Gastroesophageal sphincter (tissue), 3 donors: ENCODE measurements at regions not wholly inside any gene's neighbourhood (a gene's known extent, or its start where the extent isn't known, plus 50 kb on each side); places are given as distances from the start of the nearest gene placed in this dataset.
"Not testable (repeated sequence)": the region's sequence is repeated elsewhere in the genome, so short reads cannot be mapped to it uniquely, and the experiment has no call there.

Source experiments
- CTCF ChIP-seq, 4 experiments: fragments of 200-600 bp in 2 of 4; fragments of 450-650 bp in 2 of 4; sonication (generic) in 1 of 4; IDR thresholded peaks; one replicate each; pipeline ENCODE4 v1.5.1; 2017 to 2019; ENCODE audit warnings: antibody characterized with exemption in 4 of 4, mild to moderate bottlenecking in 2 of 4, moderate library complexity in 2 of 4
- EP300 ChIP-seq: sonication (generic); formaldehyde crosslinking; IDR thresholded peaks from one replicate; pipeline ENCODE4 v1.6.1; 2017; ENCODE audit warnings: antibody characterized with exemption, mild to moderate bottlenecking
- POLR2A ChIP-seq, 2 donors: fragments of 450-650 bp; IDR thresholded peaks; one replicate each; pipeline ENCODE4 v1.6.1; 2017; ENCODE audit warnings: antibody characterized with exemption in 2 of 2, mild to moderate bottlenecking in 2 of 2, moderate library complexity in 1 of 2
- POLR2AphosphoS5 ChIP-seq: sonication (generic); formaldehyde crosslinking; IDR thresholded peaks from one replicate; pipeline ENCODE4 v1.6.1; 2017; ENCODE audit warnings: antibody characterized with exemption

DNA sequence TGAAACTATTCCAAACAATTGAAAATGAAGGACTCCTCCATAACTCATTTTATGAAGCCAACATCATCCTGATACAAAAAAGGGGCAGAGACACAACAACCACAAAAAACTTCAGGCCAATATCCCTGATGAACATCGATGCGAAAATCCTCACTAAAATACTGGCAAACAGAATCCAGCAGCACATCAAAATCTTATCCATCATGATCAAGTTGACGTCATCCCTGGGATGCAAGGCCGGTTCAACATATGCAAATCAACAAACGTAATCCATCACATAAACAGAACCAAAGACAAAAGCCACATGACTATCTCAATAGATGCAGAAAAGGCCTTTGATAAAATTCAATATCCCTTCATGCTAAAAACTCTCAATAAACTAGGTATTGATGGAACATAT is 272.8 kb downstream of the RNF144B start:
- not testable (repeated sequence) for TF ChIP-seq CTCF (IDR thresholded peaks at IDR 0.05); POLR2A (IDR thresholded peaks at IDR 0.05); POLR2AphosphoS5; EP300
